ENCODE measurements at regions not wholly inside any gene's neighbourhood (a gene's known extent, or its start where the extent isn't known, plus 50 kb on each side); places are given as distances from the start of the nearest gene placed in this dataset.

- Histone ChIP-seq H3K4me1 (ENCODE audit: control insufficient read depth, low read length) (no peaks in the 10 kb centered on the region), H3K79me2 (ENCODE audit: control insufficient read depth, low read length) (no peaks in the 10 kb centered on the region), H3K36me3 (ENCODE audit: control insufficient read depth, low read length) (no peaks in the 10 kb centered on the region), H3K9me2 (replicated peaks; ENCODE audit: control insufficient read depth, low read length) (no peaks in the 10 kb centered on the region), H4K20me1 (ENCODE audit: control insufficient read depth, insufficient read depth, low read depth, low read length) (no peaks in the 10 kb centered on the region), H3K9me3 (ENCODE audit: control insufficient read depth, insufficient read depth, low read length) (no peaks in the 10 kb centered on the region), H3K4me3 (ENCODE audit: low read length) (no peak overlapping the region), H3K27me3 (ENCODE audit: control insufficient read depth, low read length) (peaks cover 6% of the 10 kb centered on the region), H3K27ac (ENCODE audit: low read depth, low read length) (no peak overlapping the region), H3F3A (ENCODE audit: control insufficient read depth, insufficient read depth) (no peaks in the 10 kb centered on the region), H3K4me2 (ENCODE audit: low read length) (no peak overlapping the region)
- no peak for TF ChIP-seq EZH2phosphoT487 (IDR thresholded peaks at IDR 0.05; ENCODE audit: borderline replicate concordance, low read length)
- TF ChIP-seq, protein P1, sequence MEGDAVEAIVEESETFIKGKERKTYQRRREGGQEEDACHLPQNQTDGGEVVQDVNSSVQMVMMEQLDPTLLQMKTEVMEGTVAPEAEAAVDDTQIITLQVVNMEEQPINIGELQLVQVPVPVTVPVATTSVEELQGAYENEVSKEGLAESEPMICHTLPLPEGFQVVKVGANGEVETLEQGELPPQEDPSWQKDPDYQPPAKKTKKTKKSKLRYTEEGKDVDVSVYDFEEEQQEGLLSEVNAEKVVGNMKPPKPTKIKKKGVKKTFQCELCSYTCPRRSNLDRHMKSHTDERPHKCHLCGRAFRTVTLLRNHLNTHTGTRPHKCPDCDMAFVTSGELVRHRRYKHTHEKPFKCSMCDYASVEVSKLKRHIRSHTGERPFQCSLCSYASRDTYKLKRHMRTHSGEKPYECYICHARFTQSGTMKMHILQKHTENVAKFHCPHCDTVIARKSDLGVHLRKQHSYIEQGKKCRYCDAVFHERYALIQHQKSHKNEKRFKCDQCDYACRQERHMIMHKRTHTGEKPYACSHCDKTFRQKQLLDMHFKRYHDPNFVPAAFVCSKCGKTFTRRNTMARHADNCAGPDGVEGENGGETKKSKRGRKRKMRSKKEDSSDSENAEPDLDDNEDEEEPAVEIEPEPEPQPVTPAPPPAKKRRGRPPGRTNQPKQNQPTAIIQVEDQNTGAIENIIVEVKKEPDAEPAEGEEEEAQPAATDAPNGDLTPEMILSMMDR (IDR thresholded peaks at IDR 0.05; ENCODE audit: low read depth, low read length, poor library complexity, severe bottlenecking): no peak
Measured at GRCh38 chr5:38190111-38190510, 68.2 kb upstream of the EGFLAM start.

DNA sequence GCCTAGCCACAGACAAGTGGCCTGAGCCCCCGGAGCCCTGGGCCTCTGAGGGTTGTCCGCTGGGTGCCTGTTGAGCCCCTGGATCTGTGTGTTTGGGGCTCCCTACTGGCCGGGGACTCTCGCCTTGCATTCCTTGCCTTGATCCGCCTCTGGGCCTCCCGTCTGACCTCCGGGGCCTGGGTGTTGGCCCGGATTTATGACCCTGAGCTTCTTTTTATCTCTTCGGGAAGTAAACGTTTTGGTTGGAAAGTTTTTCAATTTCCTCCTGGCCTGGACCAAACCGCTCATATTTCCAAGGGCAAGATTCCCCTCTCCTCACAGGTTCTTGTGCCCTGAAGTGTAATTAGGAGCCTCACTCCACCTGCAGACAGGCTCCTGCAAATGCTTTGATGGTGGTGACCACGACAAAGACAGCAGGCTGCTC is 69.3 kb upstream of the EGFLAM start:
- TF ChIP-seq, protein P1 (IDR thresholded peaks at IDR 0.05; ENCODE audit: low read depth, low read length, poor library complexity, severe bottlenecking): no peak
- TF ChIP-seq EZH2phosphoT487 (IDR thresholded peaks at IDR 0.05; ENCODE audit: borderline replicate concordance, low read length): no peak
- H3K4me2 ChIP-seq (ENCODE audit: low read length): no peak overlapping the region
- peaks cover 6% of the 10 kb centered on the region for H3K27me3 ChIP-seq (ENCODE audit: control insufficient read depth, low read length)
- H3F3A ChIP-seq (ENCODE audit: control insufficient read depth, insufficient read depth): no peaks in the 10 kb centered on the region
- no peaks in the 10 kb centered on the region for H3K36me3 ChIP-seq (ENCODE audit: control insufficient read depth, low read length)
- H3K4me3 ChIP-seq (ENCODE audit: low read length): no peak overlapping the region
- no peaks in the 10 kb centered on the region for H3K79me2 ChIP-seq (ENCODE audit: control insufficient read depth, low read length)
- no peaks in the 10 kb centered on the region for H3K4me1 ChIP-seq (ENCODE audit: control insufficient read depth, low read length)
- H3K9me3 ChIP-seq (ENCODE audit: control insufficient read depth, insufficient read depth, low read length): no peaks in the 10 kb centered on the region
- no peaks in the 10 kb centered on the region for H4K20me1 ChIP-seq (ENCODE audit: control insufficient read depth, insufficient read depth, low read depth, low read length)
- no peaks in the 10 kb centered on the region for H3K9me2 ChIP-seq (replicated peaks; ENCODE audit: control insufficient read depth, low read length)
- no peak overlapping the region for H3K27ac ChIP-seq (ENCODE audit: low read depth, low read length)

DNA sequence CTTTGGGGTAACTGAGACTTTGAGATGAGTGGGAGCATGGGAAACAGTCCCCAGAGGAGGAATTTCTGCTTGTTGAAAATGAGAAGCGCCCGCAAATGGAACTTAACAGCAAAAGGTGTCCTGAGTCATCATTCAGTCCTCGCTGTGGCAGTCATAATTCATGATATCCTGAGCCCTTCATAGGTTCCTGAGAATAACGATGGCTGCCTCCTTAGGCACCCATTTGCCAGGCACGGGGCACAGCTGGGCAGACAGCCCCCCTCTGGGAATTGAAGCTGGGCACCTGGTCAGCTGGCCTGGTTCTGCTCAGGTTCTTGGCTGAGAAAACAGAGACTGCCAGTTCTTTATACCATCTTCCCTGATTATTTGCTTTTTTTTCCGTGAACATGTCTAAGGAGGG is 69.8 kb upstream of the EGFLAM start:
- Histone ChIP-seq H3K4me1 (ENCODE audit: control insufficient read depth, low read length) (no peaks in the 10 kb centered on the region), H3K4me3 (ENCODE audit: low read length) (no peak overlapping the region), H3K79me2 (ENCODE audit: control insufficient read depth, low read length) (no peaks in the 10 kb centered on the region), H4K20me1 (ENCODE audit: control insufficient read depth, insufficient read depth, low read depth, low read length) (no peaks in the 10 kb centered on the region), H3K9me2 (replicated peaks; ENCODE audit: control insufficient read depth, low read length) (no peaks in the 10 kb centered on the region), H3K27me3 (ENCODE audit: control insufficient read depth, low read length) (peaks cover 4% of the 10 kb centered on the region), H3K36me3 (ENCODE audit: control insufficient read depth, low read length) (no peaks in the 10 kb centered on the region), H3K9me3 (ENCODE audit: control insufficient read depth, insufficient read depth, low read length) (no peaks in the 10 kb centered on the region), H3K4me2 (ENCODE audit: low read length) (no peak overlapping the region), H3K27ac (ENCODE audit: low read depth, low read length) (no peak overlapping the region), H3F3A (ENCODE audit: control insufficient read depth, insufficient read depth) (no peaks in the 10 kb centered on the region)
- no peak for TF ChIP-seq EZH2phosphoT487 (IDR thresholded peaks at IDR 0.05; ENCODE audit: borderline replicate concordance, low read length)
- TF ChIP-seq, protein P1 (IDR thresholded peaks at IDR 0.05; ENCODE audit: low read depth, low read length, poor library complexity, severe bottlenecking): no peak

DNA sequence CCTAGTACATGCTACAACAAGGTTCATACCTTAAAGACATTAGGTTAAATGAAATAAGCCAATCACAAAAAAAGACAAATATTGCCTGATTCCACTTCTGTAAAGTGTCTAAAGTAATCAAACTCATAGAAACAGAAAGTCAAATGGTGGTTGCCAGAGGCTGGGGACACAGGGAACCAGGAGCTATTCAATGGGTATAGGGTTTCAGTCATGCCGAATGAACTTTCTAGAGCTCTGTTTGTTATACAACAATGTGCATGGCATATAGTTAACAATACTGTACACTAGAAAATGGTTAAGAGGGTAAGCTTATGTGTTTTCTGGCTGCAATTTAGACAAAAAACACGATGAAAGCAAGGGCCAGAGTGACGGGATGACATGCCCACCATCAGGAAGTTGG is 70.8 kb upstream of the EGFLAM start:
- Histone ChIP-seq H3F3A (ENCODE audit: control insufficient read depth, insufficient read depth) (no peaks in the 10 kb centered on the region), H3K27ac (ENCODE audit: low read depth, low read length) (no peak overlapping the region), H3K79me2 (ENCODE audit: control insufficient read depth, low read length) (no peaks in the 10 kb centered on the region), H3K4me2 (ENCODE audit: low read length) (no peak overlapping the region), H3K27me3 (ENCODE audit: control insufficient read depth, low read length) (no peaks in the 10 kb centered on the region), H3K36me3 (ENCODE audit: control insufficient read depth, low read length) (no peaks in the 10 kb centered on the region), H3K4me1 (ENCODE audit: control insufficient read depth, low read length) (no peaks in the 10 kb centered on the region), H4K20me1 (ENCODE audit: control insufficient read depth, insufficient read depth, low read depth, low read length) (no peaks in the 10 kb centered on the region), H3K9me2 (replicated peaks; ENCODE audit: control insufficient read depth, low read length) (no peaks in the 10 kb centered on the region), H3K9me3 (ENCODE audit: control insufficient read depth, insufficient read depth, low read length) (no peaks in the 10 kb centered on the region), H3K4me3 (ENCODE audit: low read length) (no peak overlapping the region)
- TF ChIP-seq, protein P1 (IDR thresholded peaks at IDR 0.05; ENCODE audit: low read depth, low read length, poor library complexity, severe bottlenecking): no peak
- no peak for TF ChIP-seq EZH2phosphoT487 (IDR thresholded peaks at IDR 0.05; ENCODE audit: borderline replicate concordance, low read length)

Data from DOHH2 (cell line).